ENCODE measurements at regions not wholly inside any gene's neighbourhood (a gene's known extent, or its start where the extent isn't known, plus 50 kb on each side); places are given as distances from the start of the nearest gene placed in this dataset.

GRCh38 chr10:118504044-118504443 is 91.4 kb downstream of the PRLHR start:
- TF ChIP-seq, protein P1, sequence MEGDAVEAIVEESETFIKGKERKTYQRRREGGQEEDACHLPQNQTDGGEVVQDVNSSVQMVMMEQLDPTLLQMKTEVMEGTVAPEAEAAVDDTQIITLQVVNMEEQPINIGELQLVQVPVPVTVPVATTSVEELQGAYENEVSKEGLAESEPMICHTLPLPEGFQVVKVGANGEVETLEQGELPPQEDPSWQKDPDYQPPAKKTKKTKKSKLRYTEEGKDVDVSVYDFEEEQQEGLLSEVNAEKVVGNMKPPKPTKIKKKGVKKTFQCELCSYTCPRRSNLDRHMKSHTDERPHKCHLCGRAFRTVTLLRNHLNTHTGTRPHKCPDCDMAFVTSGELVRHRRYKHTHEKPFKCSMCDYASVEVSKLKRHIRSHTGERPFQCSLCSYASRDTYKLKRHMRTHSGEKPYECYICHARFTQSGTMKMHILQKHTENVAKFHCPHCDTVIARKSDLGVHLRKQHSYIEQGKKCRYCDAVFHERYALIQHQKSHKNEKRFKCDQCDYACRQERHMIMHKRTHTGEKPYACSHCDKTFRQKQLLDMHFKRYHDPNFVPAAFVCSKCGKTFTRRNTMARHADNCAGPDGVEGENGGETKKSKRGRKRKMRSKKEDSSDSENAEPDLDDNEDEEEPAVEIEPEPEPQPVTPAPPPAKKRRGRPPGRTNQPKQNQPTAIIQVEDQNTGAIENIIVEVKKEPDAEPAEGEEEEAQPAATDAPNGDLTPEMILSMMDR (IDR thresholded peaks at IDR 0.05) = no peak
- TF ChIP-seq POLR2A (IDR thresholded peaks at IDR 0.05) = no peak

Data from heart left ventricle (tissue), 13 donors.